ENCODE measurements at regions not wholly inside any gene's neighbourhood (a gene's known extent, or its start where the extent isn't known, plus 50 kb on each side); places are given as distances from the start of the nearest gene placed in this dataset.

DNA sequence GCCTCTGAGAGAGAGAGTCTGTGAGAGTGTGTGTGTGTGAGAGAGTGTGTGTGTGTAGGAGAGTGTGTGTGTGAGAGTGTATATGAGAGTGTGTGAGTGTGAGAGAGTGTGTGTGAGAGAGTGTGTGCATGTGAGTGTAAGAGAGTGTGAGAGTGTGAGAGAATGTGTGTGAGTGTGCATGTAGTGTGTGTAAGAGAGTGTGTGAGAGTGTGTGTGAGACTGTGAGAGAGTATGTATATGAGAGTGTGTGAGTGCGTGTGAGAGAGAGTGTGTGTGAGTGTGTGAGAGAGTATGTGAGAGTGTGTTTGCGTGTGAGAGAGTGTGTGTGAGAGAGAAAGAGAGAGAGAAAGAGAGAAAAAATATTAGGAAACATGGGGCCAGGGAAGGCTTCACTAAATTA lies 588.3 kb upstream of the SGCD start:
- peaks cover 3% of the 10 kb centered on the region for H3K9me3 ChIP-seq (replicated peaks; ENCODE audit: control insufficient read depth, insufficient read depth, low read length)
- ChIA-PET POLR2A (no interaction called here), CTCF (no interaction called here)
- H3K4me2 ChIP-seq (ENCODE audit: insufficient read depth, low read length), result no peak overlapping the region
- TF ChIP-seq, protein P1, sequence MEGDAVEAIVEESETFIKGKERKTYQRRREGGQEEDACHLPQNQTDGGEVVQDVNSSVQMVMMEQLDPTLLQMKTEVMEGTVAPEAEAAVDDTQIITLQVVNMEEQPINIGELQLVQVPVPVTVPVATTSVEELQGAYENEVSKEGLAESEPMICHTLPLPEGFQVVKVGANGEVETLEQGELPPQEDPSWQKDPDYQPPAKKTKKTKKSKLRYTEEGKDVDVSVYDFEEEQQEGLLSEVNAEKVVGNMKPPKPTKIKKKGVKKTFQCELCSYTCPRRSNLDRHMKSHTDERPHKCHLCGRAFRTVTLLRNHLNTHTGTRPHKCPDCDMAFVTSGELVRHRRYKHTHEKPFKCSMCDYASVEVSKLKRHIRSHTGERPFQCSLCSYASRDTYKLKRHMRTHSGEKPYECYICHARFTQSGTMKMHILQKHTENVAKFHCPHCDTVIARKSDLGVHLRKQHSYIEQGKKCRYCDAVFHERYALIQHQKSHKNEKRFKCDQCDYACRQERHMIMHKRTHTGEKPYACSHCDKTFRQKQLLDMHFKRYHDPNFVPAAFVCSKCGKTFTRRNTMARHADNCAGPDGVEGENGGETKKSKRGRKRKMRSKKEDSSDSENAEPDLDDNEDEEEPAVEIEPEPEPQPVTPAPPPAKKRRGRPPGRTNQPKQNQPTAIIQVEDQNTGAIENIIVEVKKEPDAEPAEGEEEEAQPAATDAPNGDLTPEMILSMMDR (IDR thresholded peaks at IDR 0.05; ENCODE audit: extremely low read depth in 1 of 2, insufficient read depth in 1 of 2, low read depth in 1 of 2, low read length in 2 of 2), result no peak
- TF ChIP-seq FOS (IDR thresholded peaks at IDR 0.05; ENCODE audit: borderline replicate concordance, insufficient read depth, low read length) (no peak), MYC (IDR thresholded peaks at IDR 0.05; ENCODE audit: low read depth, low read length) (no peak), GATA2 (IDR thresholded peaks at IDR 0.05; ENCODE audit: insufficient read depth, insufficient read length, low read depth, low read length) (no peak), POLR2AphosphoS5 (IDR thresholded peaks at IDR 0.05; ENCODE audit: insufficient read depth, low read depth, low read length) (no peak), JUN (IDR thresholded peaks at IDR 0.05; ENCODE audit: borderline replicate concordance, insufficient read depth, insufficient read length, low read depth) (no peak), EZH2 (IDR thresholded peaks at IDR 0.05; ENCODE audit: borderline replicate concordance, low read depth, low read length, severe bottlenecking) (no peak), POLR2A (IDR thresholded peaks at IDR 0.05; ENCODE audit: low read depth, low read length) (no peak)
- TF ChIP-seq, protein P2, sequence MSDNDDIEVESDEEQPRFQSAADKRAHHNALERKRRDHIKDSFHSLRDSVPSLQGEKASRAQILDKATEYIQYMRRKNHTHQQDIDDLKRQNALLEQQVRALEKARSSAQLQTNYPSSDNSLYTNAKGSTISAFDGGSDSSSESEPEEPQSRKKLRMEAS (IDR thresholded peaks at IDR 0.05; ENCODE audit: insufficient read depth, insufficient read length), result no peak
- no peaks in the 10 kb centered on the region for H3K36me3 ChIP-seq (ENCODE audit: control insufficient read depth in 2 of 2, extremely low read depth in 1 of 2, insufficient read depth in 2 of 2, low read length in 2 of 2)
- no peak overlapping the region for H2AFZ ChIP-seq (ENCODE audit: low read depth, low read length)
- FAIRE-seq (no peak), DNase-seq (ENCODE audit: low read depth, low spot score) (no peak)
- H3K4me3 ChIP-seq (replicated peaks in 1 of 3; ENCODE audit: insufficient read depth in 1 of 3, low read depth in 1 of 3, low read length in 3 of 3), result no peak overlapping the region
- no peaks in the 10 kb centered on the region for H4K20me1 ChIP-seq (replicated peaks; ENCODE audit: control insufficient read depth, extremely low read depth, insufficient read depth, low read length)
- no peak overlapping the region for H3K27ac ChIP-seq (ENCODE audit: insufficient read depth, low read depth, low read length)
- H3K9ac ChIP-seq (replicated peaks; ENCODE audit: extremely low read depth, insufficient read depth, low read length), result no peak overlapping the region
- no peaks in the 10 kb centered on the region for H3K9me1 ChIP-seq (replicated peaks; ENCODE audit: control insufficient read depth, extremely low read depth, insufficient read depth, low read length)
- no TSS peak for BruUV-seq (replicated peaks)
- H3K79me2 ChIP-seq (ENCODE audit: control insufficient read depth, insufficient read depth, low read length), result no peaks in the 10 kb centered on the region
- no peaks in the 10 kb centered on the region for H3K4me1 ChIP-seq (ENCODE audit: control insufficient read depth, extremely low read depth, insufficient read depth, low read length)
- intact Hi-C loops (cut with micrococcal nuclease) (no loop called here), dilution Hi-C loops (cut with MboI; ENCODE audit: extremely low pct_ligation_motif_present, low sequenced_read_pairs) (no loop called here)
- H3K27me3 ChIP-seq (ENCODE audit: control insufficient read depth in 2 of 2, insufficient read depth in 2 of 2, low read length in 2 of 2), result no peaks in the 10 kb centered on the region

All from endothelial cell of umbilical vein (primary cell).